ENCODE measurements at regions not wholly inside any gene's neighbourhood (a gene's known extent, or its start where the extent isn't known, plus 50 kb on each side); places are given as distances from the start of the nearest gene placed in this dataset.

GRCh38 chr7:32679192-32679591 is 183.9 kb downstream of the AVL9 start:
- no peak overlapping the region for H3K4me3 ChIP-seq (replicated peaks in 1 of 2; ENCODE audit: low read depth in 1 of 2, low read length in 2 of 2)
- no peaks in the 10 kb centered on the region for H3K27me3 ChIP-seq (ENCODE audit: insufficient read depth, low read length)
- DNase-seq (ENCODE audit: low read depth, low spot score), result no peak
- H3K9me3 ChIP-seq (ENCODE audit: control insufficient read depth in 1 of 2, insufficient read depth in 1 of 2, low read depth in 1 of 2, low read length in 2 of 2), result no peaks in the 10 kb centered on the region
- peaks cover 21 to 30% of the 10 kb centered on the region in 2 experiments for H3K4me1 ChIP-seq (ENCODE audit: control insufficient read depth in 1 of 2, insufficient read depth in 2 of 2, low read length in 2 of 2)
- 0 out of 4 replicates have a peak, but pooled peaks cover 0 to 4% of the 10 kb centered on the region in 2 experiments for H3K36me3 ChIP-seq (ENCODE audit: control insufficient read depth in 1 of 2, insufficient read depth in 2 of 2, low read length in 2 of 2)
- RAD21 ChIA-PET (ENCODE audit: low non-redundant PET in 1 of 2, low total read pairs in 2 of 2, uncharacterized antibody in 2 of 2, unreplicated experiment in 2 of 2), result no interaction called here
- H3K9me2 ChIP-seq (ENCODE audit: insufficient read depth), result no peaks in the 10 kb centered on the region
- H4K20me1 ChIP-seq (ENCODE audit: insufficient read depth), result no peaks in the 10 kb centered on the region
- CTCF ChIA-PET, result no interaction called here
- no peak overlapping the region for H3K4me2 ChIP-seq (ENCODE audit: low read length)
- H3K9ac ChIP-seq (ENCODE audit: low read length), result no peak overlapping the region
- no peaks in the 10 kb centered on the region for H3K79me2 ChIP-seq (ENCODE audit: insufficient read depth, low read length)
- no peak overlapping the region for H2AFZ ChIP-seq (ENCODE audit: low read depth, low read length, poor library complexity, severe bottlenecking)
- TF ChIP-seq CTCF (IDR thresholded peaks at IDR 0.05 in 2 of 3, conservative IDR thresholded peaks at IDR 0.05 in 1 of 3; ENCODE audit: borderline replicate concordance in 1 of 3, insufficient read depth in 1 of 3, low read depth in 2 of 3, low read length in 2 of 3) (no peak), SIN3A (IDR thresholded peaks at IDR 0.05; ENCODE audit: low read depth) (no peak)
- no TSS peak for BruUV-seq (replicated peaks)
- POLR2A ChIA-PET, result interaction anchor here (1.0 to 2.2 kb wide), 2 partner anchors 9 to 19 kb away, joined by 4 to 9 read pairs; no protein-coding TSS in a partner anchor
- no peak overlapping the region for H3K27ac ChIP-seq (ENCODE audit: low read depth, low read length)
- ATAC-seq, result no peak
- intact Hi-C loops (cut with micrococcal nuclease), result no loop called here

GRCh38 chr7:32677593-32677992 is 182.3 kb downstream of the AVL9 start:
- no peaks in the 10 kb centered on the region for H4K20me1 ChIP-seq (ENCODE audit: insufficient read depth)
- no peaks in the 10 kb centered on the region for H3K9me3 ChIP-seq (ENCODE audit: control insufficient read depth in 1 of 2, insufficient read depth in 1 of 2, low read depth in 1 of 2, low read length in 2 of 2)
- 0 out of 4 replicates have a peak, but pooled peaks cover 0 to 4% of the 10 kb centered on the region in 2 experiments for H3K36me3 ChIP-seq (ENCODE audit: control insufficient read depth in 1 of 2, insufficient read depth in 2 of 2, low read length in 2 of 2)
- intact Hi-C loops (cut with micrococcal nuclease), result no loop called here
- H3K9ac ChIP-seq (ENCODE audit: low read length), result no peak overlapping the region
- H3K9me2 ChIP-seq (ENCODE audit: insufficient read depth), result no peaks in the 10 kb centered on the region
- no peak for TF ChIP-seq RAD21 (IDR thresholded peaks at IDR 0.05; ENCODE audit: low read depth)
- TF ChIP-seq ELF1 (IDR thresholded peaks at IDR 0.05; ENCODE audit: borderline replicate concordance, low read depth), result no peak
- no peak for TF ChIP-seq JUND (IDR thresholded peaks at IDR 0.05)
- no peak for TF ChIP-seq ATF3 (IDR thresholded peaks at IDR 0.05)
- TF ChIP-seq TCF7L2 (IDR thresholded peaks at IDR 0.05; ENCODE audit: borderline replicate concordance, extremely low read depth, insufficient read depth, insufficient read length), result no peak
- TF ChIP-seq MAX (IDR thresholded peaks at IDR 0.05), result no peak
- no peak for TF ChIP-seq ZFX (IDR thresholded peaks at IDR 0.05)
- TF ChIP-seq CBX3 (IDR thresholded peaks at IDR 0.05; ENCODE audit: low read depth), result no peak
- TF ChIP-seq EZH2 (IDR thresholded peaks at IDR 0.05), result no peak
- no peak for TF ChIP-seq ZNF274 (IDR thresholded peaks at IDR 0.05; ENCODE audit: low read depth, low read length)
- no peak for TF ChIP-seq CTCF (IDR thresholded peaks at IDR 0.05 in 2 of 3, conservative IDR thresholded peaks at IDR 0.05 in 1 of 3; ENCODE audit: borderline replicate concordance in 1 of 3, insufficient read depth in 1 of 3, low read depth in 2 of 3, low read length in 2 of 3)
- no peak overlapping the region for H3K27ac ChIP-seq (ENCODE audit: low read depth, low read length)
- no peak for DNase-seq (ENCODE audit: low read depth, low spot score)
- POLR2A ChIA-PET, result no interaction called here
- ATAC-seq, result no peak
- H3K4me3 ChIP-seq (replicated peaks in 1 of 2; ENCODE audit: low read depth in 1 of 2, low read length in 2 of 2), result no peak overlapping the region
- RAD21 ChIA-PET (ENCODE audit: low non-redundant PET in 1 of 2, low total read pairs in 2 of 2, uncharacterized antibody in 2 of 2, unreplicated experiment in 2 of 2), result no interaction called here
- H2AFZ ChIP-seq (ENCODE audit: low read depth, low read length, poor library complexity, severe bottlenecking), result no peak overlapping the region
- peaks cover 21 to 43% of the 10 kb centered on the region in 2 experiments for H3K4me1 ChIP-seq (ENCODE audit: control insufficient read depth in 1 of 2, insufficient read depth in 2 of 2, low read length in 2 of 2)
- BruUV-seq (replicated peaks), result no TSS peak
- H3K27me3 ChIP-seq (ENCODE audit: insufficient read depth, low read length), result no peaks in the 10 kb centered on the region
- no peak overlapping the region for H3K4me2 ChIP-seq (ENCODE audit: low read length)
- CTCF ChIA-PET, result no interaction called here
- no peaks in the 10 kb centered on the region for H3K79me2 ChIP-seq (ENCODE audit: insufficient read depth, low read length)
